ENCODE measurements at regions not wholly inside any gene's neighbourhood (a gene's known extent, or its start where the extent isn't known, plus 50 kb on each side); places are given as distances from the start of the nearest gene placed in this dataset.

DNA sequence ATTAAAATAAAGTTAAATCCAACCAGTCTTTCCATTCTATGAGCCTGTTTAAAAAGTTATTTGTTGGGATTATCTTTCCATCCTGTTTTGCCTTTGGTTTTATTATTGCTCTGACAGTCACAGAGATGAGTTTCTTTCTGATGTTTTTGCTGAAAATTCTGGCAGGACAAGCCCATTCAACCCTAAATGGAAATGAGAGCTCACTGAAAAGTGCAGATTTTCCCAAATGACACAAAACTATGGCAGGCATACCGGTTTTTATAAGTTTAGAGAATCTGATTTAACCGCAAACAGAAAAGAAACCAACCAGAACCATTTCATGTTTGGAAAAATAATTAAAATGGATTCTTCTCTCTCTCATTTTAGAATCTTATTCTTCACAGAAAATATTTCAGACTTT is 238.1 kb upstream of the SGO1 start:
- no peak overlapping the region for H3K27ac Mint-ChIP-seq
- H3K36me3 Mint-ChIP-seq: peaks cover 8% of the 10 kb centered on the region
- peaks cover 24% of the 10 kb centered on the region for H3K9me3 Mint-ChIP-seq
- CTCF ChIA-PET: no interaction called here
- TF ChIP-seq ZNF671 (CRISPR knock-in tag; IDR thresholded peaks at IDR 0.05) (no peak), ZNF396 (CRISPR knock-in tag; IDR thresholded peaks at IDR 0.05; ENCODE audit: borderline replicate concordance) (no peak), OVOL2 (CRISPR knock-in tag; IDR thresholded peaks at IDR 0.05; ENCODE audit: borderline replicate concordance) (no peak), AFF4 (CRISPR knock-in tag; IDR thresholded peaks at IDR 0.05; ENCODE audit: borderline replicate concordance) (no peak), SOX15 (CRISPR knock-in tag; IDR thresholded peaks at IDR 0.05) (no peak), E2F4 (CRISPR knock-in tag; IDR thresholded peaks at IDR 0.05; ENCODE audit: borderline replicate concordance, low read depth) (no peak)
- TF ChIP-seq, protein P1, sequence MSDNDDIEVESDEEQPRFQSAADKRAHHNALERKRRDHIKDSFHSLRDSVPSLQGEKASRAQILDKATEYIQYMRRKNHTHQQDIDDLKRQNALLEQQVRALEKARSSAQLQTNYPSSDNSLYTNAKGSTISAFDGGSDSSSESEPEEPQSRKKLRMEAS (CRISPR knock-in tag; IDR thresholded peaks at IDR 0.05): no peak
- TF ChIP-seq, protein P2, sequence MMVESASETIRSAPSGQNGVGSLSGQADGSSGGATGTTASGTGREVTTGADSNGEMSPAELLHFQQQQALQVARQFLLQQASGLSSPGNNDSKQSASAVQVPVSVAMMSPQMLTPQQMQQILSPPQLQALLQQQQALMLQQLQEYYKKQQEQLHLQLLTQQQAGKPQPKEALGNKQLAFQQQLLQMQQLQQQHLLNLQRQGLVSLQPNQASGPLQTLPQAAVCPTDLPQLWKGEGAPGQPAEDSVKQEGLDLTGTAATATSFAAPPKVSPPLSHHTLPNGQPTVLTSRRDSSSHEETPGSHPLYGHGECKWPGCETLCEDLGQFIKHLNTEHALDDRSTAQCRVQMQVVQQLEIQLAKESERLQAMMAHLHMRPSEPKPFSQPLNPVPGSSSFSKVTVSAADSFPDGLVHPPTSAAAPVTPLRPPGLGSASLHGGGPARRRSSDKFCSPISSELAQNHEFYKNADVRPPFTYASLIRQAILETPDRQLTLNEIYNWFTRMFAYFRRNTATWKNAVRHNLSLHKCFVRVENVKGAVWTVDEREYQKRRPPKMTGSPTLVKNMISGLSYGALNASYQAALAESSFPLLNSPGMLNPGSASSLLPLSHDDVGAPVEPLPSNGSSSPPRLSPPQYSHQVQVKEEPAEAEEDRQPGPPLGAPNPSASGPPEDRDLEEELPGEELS (CRISPR knock-in tag; IDR thresholded peaks at IDR 0.05): no peak
- H3K4me3 Mint-ChIP-seq: no peak overlapping the region
- no peak for ATAC-seq
- DNase-seq (ENCODE audit: low spot score): no peak
- no peaks in the 10 kb centered on the region for H3K27me3 Mint-ChIP-seq (ENCODE audit: low read depth)
- H3K4me1 Mint-ChIP-seq: no peaks in the 10 kb centered on the region
- POLR2A ChIA-PET: no interaction called here

- DNase-seq (ENCODE audit: low spot score): no peak
- TF ChIP-seq PREB (CRISPR knock-in tag; IDR thresholded peaks at IDR 0.05; ENCODE audit: borderline replicate concordance): no peak
- TF ChIP-seq, protein P3, sequence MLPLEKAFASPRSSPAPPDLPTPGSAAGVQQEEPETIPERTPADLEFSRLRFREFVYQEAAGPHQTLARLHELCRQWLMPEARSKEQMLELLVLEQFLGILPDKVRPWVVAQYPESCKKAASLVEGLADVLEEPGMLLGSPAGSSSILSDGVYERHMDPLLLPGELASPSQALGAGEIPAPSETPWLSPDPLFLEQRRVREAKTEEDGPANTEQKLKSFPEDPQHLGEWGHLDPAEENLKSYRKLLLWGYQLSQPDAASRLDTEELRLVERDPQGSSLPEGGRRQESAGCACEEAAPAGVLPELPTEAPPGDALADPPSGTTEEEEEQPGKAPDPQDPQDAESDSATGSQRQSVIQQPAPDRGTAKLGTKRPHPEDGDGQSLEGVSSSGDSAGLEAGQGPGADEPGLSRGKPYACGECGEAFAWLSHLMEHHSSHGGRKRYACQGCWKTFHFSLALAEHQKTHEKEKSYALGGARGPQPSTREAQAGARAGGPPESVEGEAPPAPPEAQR (CRISPR knock-in tag; IDR thresholded peaks at IDR 0.05): no peak
- no peak for TF ChIP-seq ETV6 (CRISPR knock-in tag; IDR thresholded peaks at IDR 0.05)
- TF ChIP-seq PRRX2 (CRISPR knock-in tag; IDR thresholded peaks at IDR 0.05): no peak
- TF ChIP-seq MLX (CRISPR knock-in tag; IDR thresholded peaks at IDR 0.05): no peak
- no peak for TF ChIP-seq FOXK1 (CRISPR knock-in tag; IDR thresholded peaks at IDR 0.05)
- TF ChIP-seq KAT7 (CRISPR knock-in tag; IDR thresholded peaks at IDR 0.05; ENCODE audit: borderline replicate concordance): no peak
- Mint-ChIP-seq H3K27ac (no peak overlapping the region), H3K27me3 (ENCODE audit: low read depth) (no peaks in the 10 kb centered on the region), H3K36me3 (peaks cover 3% of the 10 kb centered on the region; the same call in 1 of the 2 replicates), H3K9me3 (peaks cover 9% of the 10 kb centered on the region), H3K4me3 (no peak overlapping the region), H3K4me1 (no peaks in the 10 kb centered on the region)
- CTCF ChIA-PET: no interaction called here
- ATAC-seq: no peak
- POLR2A ChIA-PET: no interaction called here
Measured at GRCh38 chr3:20422391-20422790, 236.4 kb upstream of the SGO1 start.
